ENCODE measurements at regions not wholly inside any gene's neighbourhood (a gene's known extent, or its start where the extent isn't known, plus 50 kb on each side); places are given as distances from the start of the nearest gene placed in this dataset.

DNA sequence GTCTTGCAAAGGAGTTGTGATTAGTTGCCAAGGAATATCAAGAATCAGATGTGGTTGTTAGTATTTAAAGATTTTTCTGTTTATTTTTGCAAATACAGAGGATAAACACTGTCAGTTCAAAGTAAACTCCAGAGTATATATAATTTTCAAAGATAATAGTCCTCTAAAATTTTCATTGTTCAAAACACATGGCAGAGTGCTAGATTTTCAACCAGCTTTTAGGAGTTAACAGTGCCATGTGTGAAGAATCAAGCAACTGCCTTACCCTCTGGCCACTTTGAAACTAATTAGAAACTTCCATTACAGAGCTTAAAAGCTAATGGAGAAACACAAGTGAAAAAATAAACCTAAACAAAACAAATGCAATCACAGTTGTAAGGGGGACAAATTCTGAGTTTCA is 1605.6 kb upstream of the ZEB2 start:
- no peak for DNase-seq

DNA sequence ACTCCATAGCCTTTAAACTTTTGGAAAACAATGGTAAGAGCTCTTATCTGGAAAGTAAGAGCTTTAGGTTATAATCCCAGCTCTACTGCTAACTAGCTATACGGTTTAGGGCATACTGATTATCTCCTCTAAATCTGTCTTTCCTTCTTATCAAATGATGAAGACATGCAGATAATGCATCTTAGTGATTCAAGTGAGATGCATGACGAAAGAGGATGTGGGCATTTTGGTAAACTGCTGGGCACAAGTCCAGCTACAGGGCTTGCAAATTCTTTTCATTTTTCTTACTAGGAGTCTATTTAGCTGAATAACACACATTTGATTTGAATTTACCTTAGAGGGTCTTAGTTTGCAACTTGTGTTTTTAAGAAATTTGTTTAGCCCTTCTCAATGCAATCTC is 1604.8 kb upstream of the ZEB2 start:
- DNase-seq, result no peak

DNA sequence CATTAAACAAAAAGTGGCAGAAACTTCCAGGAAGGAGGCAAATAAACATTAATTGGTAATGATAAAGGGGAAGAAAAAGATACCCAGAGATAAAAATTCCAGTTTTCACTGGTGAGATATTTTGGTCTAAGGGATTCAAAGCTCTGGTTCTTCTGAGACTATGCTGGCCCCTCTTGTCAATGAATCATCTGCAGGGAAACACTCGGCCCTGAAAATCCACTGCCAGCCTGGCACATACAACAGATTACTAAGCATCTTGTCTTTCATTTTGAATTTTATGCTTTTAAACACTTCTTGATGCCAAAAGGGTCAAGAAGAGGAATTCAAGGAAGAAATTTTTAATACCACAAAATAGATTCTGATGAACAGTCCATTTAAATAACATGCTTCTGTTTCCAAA is 1603.8 kb upstream of the ZEB2 start:
- DNase-seq, result no peak

DNA sequence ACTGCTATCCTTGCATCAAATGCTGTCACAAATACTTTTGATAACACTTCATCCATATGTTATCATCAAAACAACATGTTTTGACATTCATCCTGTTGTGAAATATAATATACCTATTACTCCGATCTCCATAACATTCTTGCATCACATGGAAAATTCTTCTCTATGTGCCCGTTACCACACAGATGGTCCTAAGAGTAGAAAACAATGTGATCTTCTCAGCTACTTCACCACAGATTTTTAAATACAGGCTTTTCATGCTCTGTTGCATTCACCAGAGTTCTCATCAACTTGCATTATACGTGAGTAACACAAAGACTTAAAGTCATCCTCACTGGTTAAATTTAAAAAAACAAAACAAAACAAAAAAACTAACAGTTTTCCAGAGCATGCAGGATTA is 1603.3 kb upstream of the ZEB2 start:
- no peak for DNase-seq

DNA sequence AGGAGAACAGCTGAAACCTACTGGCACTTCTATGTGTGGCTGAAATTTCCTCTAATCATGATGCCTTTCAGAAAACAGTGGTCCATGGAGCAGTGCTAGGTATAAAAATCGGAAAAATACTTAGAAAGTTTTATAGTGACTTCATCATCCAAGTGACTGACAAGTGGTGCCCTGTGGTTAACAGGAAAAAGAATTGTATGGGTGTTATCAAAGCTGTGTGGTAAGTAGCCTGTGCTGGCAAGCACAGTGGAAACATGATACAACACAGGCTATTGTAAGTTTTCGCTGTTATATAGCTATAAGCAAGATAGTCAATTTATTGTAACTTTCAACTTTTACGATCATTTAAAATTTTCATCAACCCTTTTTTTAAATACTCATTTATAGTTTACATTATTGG is 1599.7 kb upstream of the ZEB2 start:
- DNase-seq, result no peak

DNA sequence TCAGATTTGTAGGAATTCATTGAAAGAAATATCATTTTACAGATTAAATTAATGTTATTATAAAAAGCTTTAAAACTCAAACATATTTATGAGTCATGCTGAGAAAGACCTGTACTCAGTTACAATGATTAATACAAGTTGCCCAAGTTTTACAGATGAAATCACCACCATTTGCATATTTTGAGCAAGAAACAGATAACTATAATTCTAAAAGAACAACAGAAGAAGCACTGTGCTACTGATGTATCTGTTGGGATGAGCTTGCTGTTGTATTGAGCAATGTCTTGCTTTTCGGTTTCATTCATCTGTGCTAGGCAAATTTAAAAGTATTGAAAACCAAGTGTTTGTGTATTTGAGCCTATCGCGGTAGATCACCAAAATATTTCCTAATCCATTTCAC is 1589.1 kb upstream of the ZEB2 start:
- no peak for DNase-seq

DNA sequence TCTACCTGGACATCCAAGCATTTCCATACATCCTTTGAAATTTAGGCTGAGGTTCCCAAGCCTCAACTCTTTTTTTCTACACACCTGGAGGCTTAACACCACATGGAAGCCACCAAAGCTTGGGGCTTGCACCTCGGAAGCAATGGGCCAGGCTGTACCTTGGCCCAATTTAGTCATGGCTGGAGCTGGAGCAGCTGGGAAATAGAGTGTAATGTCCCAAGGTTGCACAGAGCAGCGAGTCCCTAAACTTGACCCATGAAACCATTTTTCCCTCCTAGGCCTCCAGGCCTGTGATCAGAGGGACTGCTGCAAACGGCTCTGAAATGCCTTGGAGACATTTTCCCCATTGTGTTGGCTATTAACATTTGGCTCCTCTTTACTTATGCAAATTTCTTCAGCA is 1574.3 kb upstream of the ZEB2 start:
- no peak for DNase-seq

DNA sequence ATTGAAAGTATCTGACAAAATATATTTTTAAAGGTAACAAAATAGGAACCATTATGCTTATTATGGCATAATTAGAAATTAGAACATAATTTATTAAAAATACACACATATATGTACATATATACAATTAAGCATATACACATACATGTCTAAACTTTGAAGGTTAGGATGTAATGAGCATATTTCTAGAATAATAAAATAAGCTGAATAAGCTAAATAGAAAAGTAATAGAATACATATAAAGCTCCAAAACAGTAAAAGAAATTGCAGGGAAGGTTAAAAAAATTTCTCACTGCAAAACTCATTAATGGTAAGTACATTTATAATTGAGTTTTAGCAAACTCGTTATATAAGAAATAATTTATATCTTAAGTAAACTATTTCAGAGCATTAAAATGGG is 1561.5 kb upstream of the ZEB2 start:
- no peak for DNase-seq

DNA sequence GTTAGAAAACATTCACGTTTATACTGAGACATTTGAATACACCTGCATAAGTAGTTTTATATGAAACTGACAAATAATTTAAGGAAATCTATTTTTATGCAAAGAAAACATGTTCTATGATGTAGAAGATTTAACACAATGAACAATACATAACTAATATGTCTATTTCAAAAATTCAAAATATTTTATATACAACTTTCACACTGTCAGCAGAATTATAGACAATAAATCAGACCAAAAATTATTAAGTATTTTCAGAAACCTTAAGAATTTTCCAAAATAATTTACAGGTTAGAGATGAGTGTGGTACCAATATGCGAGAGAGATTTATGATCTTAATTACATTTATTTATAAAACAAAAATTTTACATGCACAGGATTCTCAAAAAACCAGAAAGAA is 1561.0 kb upstream of the ZEB2 start:
- no peak for DNase-seq

DNA sequence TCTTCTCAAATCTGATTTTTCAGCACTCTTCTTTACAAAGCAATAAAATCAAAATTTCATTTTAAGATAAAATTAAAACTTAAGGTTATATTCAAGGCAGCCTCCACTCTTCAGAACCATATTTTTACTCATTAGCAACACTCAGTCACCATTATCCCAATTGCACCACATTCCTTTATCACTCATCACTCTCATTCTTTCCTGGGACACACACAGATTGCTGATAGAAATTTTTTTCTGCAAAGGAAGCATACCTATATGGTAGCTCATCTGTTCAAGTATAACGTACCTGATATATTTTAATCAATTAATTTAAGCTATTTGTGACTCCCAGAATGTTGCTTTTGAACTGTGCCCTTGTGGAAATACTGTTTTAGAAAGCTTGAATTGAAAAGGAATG is 1559.3 kb upstream of the ZEB2 start:
- no peak for DNase-seq

DNA sequence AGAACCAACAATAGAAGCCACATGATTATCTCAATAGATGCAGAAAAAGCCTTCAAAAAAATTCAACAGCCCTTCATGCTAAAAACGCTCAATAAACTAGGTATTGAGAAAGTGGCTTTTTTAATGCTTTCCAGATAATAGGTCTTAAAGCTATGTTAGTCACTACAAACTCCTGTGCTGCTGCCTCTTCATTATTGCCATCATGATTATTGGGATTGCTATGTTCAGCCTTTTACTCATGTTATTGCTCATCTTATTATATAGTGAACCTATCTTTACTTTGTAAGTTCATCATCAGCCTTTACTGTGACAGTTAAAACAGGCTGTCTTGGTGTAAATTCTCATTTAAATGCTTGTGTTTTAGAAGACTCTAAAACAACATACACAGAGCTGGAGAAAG is 1557.2 kb upstream of the ZEB2 start:
- no peak for DNase-seq

DNA sequence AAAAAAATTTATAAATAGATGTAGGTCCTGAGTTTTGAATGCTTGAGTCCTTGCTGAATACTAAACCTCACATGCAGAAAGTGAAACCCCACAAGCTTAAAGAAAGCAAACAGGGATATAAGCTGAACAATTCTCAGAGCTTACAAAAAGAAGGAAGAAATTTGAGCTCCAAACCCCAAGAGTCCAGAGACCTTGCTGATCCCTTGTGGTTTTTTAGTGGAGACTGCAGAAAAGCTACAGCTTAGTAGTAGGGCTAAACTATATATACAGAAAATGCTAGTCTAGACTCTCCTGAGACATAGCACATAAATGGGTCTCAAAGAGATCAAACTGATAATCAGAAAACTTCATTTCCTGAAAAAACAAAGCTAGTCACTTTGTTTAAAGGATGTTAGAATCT is 1548.1 kb upstream of the ZEB2 start:
- no peak for DNase-seq

DNA sequence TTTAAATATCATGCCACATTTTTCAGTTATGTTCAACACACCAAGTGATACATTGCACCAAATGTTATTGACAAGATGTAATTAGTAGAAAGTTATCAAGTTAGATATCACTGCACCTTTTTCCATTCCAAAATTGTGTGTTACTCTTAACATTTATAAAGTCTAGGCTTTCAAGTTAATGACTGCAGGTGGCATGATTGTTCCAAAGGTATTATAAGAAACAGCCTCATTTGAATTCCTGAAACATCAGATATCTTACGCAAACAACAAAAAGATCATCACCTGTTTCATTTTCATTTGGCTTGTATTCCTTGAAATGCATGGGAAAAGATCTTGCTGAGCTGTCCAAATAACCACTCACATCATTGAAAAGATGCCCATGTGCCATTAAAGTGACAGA is 1528.2 kb upstream of the ZEB2 start:
- DNase-seq, result no peak

DNA sequence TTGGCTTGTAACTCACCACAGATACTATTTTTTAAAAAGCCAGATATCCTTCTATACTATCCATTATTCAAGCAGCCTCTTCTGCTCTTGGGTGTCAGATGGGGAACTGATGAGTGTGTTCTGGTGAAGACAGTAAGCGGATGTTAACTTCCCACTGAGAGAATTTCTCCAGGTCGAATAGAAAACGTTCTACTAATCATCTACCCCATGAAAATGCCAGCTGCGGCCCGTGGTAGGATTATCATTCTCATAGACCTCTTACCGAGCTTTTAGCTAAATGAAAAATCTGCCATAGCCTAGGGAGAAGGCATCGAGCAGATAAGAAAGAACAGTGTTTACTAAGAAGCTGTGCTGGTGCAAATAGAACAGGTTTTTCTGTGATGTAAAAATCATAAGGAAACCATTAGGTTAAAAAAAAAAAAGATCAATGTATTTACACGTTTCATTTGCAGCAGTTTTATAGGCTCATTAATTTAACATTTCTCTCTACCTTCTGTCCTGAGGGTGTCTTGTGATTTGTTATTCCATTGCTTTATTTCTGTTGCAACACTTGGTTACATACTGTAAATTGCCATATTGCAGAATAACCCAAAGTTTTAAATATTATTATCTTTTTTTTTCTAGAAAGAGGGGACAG is 1521.5 kb upstream of the ZEB2 start:
- DNase-seq, result no peak

DNA sequence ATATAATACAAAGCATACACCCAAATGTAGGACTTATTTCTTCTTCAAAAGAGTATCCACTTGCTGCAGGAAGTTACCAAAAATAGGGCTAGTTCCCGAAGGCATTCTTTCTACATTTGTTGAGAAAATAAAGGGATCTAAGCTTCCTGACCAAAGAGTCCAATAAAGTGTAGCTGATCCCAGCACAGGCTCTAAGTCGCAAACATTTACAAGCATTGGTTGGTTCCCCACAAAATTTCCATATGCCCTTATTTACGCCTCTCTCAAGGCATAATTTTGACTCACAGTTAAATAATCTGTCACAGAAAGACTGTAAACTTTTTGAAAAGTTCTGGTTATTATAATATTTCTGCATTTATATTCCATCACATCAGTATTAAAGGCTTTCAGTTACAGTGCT is 1520.1 kb upstream of the ZEB2 start:
- DNase-seq, result no peak

DNA sequence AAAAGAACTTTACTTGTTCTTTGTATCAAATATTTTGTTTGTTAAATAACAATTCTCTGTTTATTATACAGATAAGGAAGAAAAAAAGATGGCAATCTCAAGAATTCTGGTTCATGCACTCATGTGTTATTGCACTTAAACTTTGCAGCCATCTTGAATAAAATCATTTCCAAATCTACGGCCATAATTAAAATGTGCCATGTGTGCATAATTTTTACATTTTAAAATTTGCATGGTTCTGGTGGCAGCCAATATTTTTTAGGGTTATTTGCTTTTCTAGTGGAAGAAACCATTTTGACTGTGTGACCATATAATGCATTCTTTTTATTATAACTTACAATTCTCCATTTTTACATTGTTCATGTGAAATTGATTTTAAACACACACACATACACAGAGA is 1518.1 kb upstream of the ZEB2 start:
- DNase-seq, result no peak

DNA sequence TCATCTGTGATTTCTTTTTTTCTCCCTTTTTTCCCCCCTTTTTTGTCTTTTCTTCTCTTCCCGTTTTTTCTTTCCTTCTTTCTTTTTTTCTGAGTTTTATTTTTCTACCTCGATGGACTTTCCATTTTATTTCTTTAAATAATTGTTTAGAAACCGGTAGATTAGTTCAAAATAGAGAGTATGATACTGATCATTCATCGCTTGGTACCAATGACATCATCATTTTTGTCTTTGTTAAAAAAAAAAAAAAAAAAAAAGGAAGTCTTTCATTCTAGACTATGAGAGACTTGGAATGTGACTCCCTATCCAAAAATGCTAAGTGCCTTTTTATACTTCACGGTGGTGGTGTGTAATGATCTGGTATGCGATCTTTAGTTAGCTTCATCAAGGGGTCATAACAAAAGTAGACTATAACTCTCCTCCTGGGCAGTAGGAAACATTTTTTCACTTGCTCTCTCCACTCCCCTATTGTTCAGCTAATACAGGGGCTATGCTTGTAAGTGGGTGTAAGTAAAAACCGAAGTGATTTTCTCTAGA is 1517.5 kb upstream of the ZEB2 start:
- no peak for DNase-seq

DNA sequence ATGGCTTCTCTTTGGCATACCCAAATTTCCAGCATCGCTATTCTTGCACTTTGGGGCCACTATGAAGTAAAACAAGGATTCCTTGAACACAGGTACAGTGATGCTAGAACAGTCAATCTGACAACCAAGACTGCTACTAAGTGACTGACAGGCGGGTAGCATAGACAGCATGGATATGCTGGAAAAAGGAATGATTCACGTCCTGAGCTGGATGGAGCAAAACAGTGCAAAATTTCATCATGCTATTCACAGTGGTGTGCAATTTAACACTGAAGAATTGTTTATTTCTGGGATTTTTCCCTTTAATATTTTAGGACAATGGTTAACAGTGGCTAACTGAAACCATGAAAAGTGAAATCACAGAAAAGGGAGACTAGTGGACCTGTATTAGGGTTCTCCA is 1511.2 kb upstream of the ZEB2 start:
- no peak for DNase-seq

DNA sequence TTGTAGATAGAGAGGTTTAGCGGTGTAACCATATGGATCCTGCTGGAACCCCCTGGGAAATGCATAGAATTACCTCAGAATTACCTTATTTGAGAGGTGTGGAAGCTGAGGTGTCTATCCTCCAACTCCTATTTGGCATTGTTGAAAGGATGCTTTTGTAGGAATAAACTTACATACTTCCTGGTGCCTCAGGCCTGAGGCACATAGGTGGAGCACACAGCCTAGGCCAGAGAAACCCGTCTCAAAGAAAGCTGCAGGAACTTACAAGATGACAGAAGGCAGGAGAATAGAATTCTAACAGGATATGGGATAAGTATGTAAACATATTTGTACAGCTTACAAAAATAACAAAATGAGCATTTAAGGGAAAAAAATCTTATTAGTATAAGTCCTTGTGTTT is 1507.2 kb upstream of the ZEB2 start:
- no peak for DNase-seq

DNA sequence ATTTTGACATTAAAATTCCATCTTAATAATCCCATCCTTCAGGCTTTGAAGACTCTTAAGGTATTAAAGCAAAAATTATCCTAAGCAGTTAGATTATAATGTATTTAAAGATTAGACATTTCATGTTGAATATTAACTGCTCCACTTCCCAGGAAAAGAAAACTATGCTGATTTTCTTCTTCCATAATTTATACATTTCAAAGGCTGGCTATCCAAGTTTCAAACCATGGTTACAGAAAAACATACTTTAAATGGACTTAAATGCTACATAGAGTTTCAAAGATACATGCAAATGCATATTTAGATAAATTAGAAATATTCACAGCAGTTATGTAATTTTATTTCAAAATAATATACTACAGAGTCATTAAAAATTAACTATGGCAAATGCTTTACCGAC is 1505.6 kb upstream of the ZEB2 start:
- no peak for DNase-seq

DNA sequence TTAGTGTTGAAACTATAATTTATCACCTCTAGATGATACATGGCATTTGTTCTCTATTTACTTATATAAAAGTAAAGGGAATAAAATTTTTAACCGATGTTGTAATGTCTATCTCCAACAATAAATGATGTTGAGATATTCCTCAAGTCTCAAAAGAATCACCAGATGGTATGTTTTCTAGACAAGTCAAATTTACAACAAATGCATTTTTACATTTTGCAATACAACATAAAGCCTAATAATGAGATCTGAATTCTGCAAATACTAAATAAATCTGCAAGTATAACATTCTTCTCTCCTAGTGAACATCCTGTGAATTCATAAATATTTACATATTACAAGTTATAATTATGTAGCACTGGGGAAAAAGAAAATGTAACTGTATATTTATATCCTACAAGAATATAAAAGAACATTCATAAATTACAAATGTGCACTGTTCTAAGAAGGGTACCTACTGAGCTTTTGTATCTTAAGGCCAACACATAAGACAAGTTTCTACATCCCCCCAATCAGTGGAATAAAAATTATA is 1504.4 kb upstream of the ZEB2 start:
- no peak for DNase-seq

DNA sequence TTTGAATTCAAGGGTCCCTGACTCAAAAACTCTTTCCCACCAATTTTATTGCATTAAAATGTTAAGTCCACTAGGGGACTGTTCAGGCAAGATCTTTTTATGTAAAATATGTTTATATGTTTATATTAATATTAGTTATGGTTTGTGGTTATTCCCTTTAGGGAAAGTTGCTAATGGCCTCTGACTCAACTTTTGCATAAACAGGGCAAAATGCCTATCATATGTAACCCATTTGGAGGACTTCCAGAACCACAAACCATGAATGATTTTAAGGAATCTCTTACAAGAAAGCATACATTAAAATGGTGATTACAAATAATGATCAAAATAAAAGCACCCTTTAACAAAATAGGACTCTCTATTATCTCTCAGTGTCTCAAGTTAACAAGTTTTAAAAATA is 1484.5 kb upstream of the ZEB2 start:
- DNase-seq, result no peak

DNA sequence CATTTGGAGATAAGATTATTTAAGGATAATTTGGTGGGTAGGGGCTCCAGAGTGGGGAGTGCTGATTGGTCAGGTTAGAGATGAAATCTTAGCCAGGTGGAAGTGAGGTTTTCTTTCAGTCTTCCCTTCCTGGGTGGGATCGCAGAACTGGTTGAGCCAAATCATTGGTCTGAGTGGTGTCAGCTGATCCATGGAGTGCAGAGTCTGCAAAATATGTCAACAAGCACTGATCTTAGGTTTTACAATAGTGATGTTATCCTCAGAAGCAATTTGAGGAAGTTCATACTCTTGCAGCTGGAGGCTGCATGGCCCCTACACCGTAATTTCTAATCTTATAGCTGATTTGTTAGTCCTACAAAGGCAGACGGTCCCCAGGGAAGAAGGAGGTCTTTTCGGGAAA is 1483.4 kb upstream of the ZEB2 start:
- no peak for DNase-seq

DNA sequence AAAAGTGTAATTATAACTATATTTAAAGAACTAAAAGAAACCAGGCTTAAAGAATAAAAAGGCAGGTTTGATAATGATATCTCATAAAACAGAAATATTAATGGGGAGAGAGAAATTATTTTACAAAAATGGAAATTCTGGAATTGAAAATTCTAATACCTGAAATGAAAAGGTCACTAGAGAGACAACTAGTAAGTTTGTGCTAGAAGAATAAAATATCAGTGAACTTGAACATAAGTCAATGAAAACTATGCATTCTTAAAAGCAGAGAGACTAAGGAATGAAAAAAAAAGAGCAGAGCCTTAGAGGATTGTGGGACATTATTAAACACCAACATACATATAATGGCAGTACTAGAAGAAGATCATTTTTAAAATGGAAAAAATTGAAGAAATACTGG is 1475.0 kb upstream of the ZEB2 start:
- DNase-seq, result no peak

DNA sequence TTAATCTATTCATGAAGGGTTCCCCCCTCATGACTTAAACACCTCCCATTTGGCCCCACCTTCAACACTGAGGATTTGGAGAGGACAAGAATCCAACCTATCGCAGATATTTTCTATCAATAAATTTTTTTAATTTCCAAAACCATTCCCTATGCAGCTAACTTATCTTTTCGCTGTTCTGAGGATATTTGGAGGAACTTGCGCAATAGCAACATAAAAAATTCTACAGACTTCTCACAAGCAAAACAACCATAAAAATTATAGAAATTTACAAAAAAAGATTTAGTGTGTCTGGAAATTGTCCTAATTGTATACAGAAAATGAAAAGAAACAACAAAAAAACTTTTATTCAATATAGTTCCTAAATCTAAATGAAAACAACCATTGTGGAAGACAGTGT is 1472.7 kb upstream of the ZEB2 start:
- no peak for DNase-seq
